ENCODE measurements at regions not wholly inside any gene's neighbourhood (a gene's known extent, or its start where the extent isn't known, plus 50 kb on each side); places are given as distances from the start of the nearest gene placed in this dataset.

DNA sequence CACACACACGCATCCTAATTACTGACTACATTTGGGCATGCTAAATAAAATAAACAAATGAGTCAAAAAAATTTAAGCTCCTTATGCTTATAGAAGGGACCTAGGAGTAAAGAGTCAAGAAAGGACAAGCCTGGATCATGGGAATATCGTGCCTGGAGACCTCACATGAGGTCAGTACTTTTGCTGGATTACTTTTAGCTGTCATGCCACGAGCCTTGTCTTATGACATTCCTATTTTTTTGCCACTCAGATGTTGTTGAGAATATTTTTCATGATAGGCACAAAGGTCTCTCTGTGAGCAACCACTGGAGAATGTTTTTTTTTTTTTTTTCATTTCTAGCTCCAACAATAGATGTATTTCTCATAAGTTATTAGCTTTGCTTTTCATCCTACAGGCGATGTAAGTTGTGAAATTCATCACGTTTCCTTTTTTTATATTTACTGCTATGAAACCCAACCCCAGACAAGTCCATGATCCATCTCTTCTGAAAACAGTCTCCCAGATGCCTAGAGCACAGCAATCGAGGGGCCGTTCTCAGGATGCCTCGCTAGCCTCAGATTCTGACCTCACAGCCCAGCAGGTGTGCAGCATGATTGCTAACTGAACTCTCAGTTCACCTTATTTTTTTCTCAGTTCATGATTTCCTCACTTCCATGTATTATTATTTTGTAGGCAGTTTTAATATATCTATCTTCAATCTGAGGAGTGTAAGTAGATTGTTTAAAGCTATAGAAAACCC, 464.5 kb downstream of the IRS1 start:
- TF ChIP-seq, protein P1, sequence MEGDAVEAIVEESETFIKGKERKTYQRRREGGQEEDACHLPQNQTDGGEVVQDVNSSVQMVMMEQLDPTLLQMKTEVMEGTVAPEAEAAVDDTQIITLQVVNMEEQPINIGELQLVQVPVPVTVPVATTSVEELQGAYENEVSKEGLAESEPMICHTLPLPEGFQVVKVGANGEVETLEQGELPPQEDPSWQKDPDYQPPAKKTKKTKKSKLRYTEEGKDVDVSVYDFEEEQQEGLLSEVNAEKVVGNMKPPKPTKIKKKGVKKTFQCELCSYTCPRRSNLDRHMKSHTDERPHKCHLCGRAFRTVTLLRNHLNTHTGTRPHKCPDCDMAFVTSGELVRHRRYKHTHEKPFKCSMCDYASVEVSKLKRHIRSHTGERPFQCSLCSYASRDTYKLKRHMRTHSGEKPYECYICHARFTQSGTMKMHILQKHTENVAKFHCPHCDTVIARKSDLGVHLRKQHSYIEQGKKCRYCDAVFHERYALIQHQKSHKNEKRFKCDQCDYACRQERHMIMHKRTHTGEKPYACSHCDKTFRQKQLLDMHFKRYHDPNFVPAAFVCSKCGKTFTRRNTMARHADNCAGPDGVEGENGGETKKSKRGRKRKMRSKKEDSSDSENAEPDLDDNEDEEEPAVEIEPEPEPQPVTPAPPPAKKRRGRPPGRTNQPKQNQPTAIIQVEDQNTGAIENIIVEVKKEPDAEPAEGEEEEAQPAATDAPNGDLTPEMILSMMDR (IDR thresholded peaks at IDR 0.05; ENCODE audit: borderline replicate concordance, insufficient read depth, low read depth, low read length) = no peak
- no peak overlapping the region for H3K4me3 ChIP-seq (ENCODE audit: low read depth, low read length)

DNA sequence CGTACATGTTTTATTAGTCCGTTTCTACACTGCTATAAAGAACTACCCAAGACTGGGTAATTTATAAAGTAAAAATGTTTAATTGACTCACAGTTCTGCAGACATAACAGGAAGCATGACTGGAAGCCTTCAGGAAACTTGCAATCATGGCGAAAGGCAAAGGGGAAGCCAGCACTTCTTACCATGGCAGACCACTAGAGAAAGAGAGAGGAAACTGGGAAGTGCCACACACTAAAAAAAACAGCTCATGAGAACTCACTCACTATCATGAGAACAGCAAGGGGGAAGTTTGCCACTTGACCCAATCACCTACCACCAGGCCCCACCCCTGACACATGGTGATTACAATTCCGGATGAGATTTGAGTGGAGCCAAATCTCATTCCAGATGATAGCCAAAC, 466.2 kb downstream of the IRS1 start:
- no peak overlapping the region for H3K4me3 ChIP-seq (ENCODE audit: low read depth, low read length)
- TF ChIP-seq, protein P1 (IDR thresholded peaks at IDR 0.05; ENCODE audit: borderline replicate concordance, insufficient read depth, low read depth, low read length) = no peak

DNA sequence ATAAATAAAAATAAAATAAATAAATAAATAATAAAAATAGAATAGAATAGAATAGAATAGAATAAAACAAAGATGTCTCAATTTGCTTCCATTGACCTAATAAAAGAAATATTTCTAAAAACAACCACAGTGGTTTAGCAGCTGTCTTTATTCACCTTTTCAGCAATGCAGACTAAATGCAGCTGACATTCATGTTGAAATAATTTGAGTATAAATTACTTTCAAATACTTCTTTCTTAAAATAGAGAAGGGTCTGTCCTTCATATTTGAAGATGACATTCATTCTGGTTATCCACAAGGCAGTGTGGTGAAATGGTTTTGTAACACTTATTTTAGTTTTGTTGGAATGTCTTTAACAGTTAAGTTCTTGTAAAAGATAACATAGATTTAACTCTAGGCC, 469.4 kb downstream of the IRS1 start:
- TF ChIP-seq, protein P1 (IDR thresholded peaks at IDR 0.05; ENCODE audit: borderline replicate concordance, insufficient read depth, low read depth, low read length) = no peak
- no peak overlapping the region for H3K4me3 ChIP-seq (ENCODE audit: low read depth, low read length)

DNA sequence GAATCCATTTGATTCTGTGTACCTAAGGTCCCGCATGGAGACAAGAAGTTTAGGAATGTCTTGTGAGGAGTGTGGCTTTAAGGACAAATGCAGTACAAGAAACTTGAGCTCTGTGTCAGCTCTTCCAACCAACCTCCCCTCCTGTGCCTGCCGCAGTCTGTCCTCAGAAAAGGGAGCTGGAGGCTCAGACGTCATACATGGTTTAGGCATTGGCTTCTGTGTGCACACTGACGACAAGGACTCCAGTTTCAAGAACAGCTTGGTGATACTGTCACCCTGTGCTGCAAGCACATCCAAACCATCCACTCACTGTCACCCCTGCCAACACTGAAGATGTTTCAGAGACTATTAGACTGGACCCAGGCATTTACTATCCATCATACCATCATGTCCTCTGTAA, 470.4 kb downstream of the IRS1 start:
- H3K4me3 ChIP-seq (ENCODE audit: low read depth, low read length) = no peak overlapping the region
- TF ChIP-seq, protein P1 (IDR thresholded peaks at IDR 0.05; ENCODE audit: borderline replicate concordance, insufficient read depth, low read depth, low read length) = no peak

DNA sequence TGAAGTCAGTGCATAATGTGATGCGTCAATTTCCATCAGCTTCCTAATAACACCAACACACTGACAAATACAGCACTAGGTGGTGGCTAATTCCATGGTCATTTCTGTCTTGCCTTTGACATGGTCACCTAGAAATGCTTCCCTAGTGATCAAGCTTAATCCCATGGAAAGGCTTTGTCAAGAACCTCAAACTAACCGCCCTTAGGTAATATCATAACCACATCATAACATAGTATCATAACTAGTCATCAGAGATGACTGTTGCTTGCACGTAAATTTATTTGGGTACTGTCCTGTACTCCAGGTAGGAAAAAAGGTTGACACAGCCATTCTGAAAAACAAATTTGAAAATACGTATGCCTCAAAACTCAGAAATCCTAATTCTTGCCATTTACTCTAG, 471.8 kb downstream of the IRS1 start:
- no peak overlapping the region for H3K4me3 ChIP-seq (ENCODE audit: low read depth, low read length)
- TF ChIP-seq, protein P1 (IDR thresholded peaks at IDR 0.05; ENCODE audit: borderline replicate concordance, insufficient read depth, low read depth, low read length) = no peak

DNA sequence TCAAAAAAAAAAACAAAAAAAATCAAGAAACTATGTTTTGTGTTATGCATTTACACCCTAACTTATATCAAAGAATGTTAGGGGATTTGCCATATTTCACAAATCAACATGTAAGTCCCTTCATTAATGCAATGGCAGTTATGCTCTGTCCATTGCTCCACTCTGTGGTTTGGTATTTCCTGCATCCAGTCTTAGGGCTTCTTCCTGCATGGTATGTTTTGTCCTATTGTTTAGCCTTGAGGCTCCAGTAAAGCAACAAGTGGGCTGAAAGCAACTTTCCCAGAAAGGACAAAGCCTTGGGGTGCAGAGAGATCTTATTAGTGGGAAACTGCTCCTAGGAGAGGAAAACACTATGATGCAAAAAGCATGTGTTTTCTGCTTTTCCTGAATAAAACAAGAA, 474.1 kb downstream of the IRS1 start:
- H3K4me3 ChIP-seq (ENCODE audit: low read depth, low read length) = no peak overlapping the region
- TF ChIP-seq, protein P1 (IDR thresholded peaks at IDR 0.05; ENCODE audit: borderline replicate concordance, insufficient read depth, low read depth, low read length) = no peak

Measured in GM12875 (cell line).